ENCODE measurements at regions not wholly inside any gene's neighbourhood (a gene's known extent, or its start where the extent isn't known, plus 50 kb on each side); places are given as distances from the start of the nearest gene placed in this dataset.
"Not testable (repeated sequence)": the region's sequence is repeated elsewhere in the genome, so short reads cannot be mapped to it uniquely, and the experiment has no call there.

DNA sequence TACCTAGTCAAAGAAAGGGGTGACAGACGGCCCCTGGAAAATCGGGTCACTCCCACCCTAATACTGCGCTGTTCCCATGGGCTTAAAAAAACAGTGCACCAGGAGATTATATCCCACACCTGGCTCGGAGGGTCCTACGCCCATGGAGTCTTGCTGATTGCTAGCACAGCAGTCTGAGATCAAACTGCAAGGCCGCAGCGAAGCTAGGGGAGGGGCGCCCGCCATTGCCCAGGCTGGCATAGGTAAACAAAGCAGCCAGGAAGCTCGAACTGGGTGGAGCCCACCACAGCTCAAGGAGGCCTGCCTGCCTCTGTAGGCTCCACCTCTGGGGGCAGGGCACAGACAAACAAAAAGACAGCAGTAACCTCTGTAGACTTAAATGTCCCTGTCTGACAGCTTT lies 292.9 kb downstream of the SMAD2 start:
- TF ChIP-seq, protein P1, sequence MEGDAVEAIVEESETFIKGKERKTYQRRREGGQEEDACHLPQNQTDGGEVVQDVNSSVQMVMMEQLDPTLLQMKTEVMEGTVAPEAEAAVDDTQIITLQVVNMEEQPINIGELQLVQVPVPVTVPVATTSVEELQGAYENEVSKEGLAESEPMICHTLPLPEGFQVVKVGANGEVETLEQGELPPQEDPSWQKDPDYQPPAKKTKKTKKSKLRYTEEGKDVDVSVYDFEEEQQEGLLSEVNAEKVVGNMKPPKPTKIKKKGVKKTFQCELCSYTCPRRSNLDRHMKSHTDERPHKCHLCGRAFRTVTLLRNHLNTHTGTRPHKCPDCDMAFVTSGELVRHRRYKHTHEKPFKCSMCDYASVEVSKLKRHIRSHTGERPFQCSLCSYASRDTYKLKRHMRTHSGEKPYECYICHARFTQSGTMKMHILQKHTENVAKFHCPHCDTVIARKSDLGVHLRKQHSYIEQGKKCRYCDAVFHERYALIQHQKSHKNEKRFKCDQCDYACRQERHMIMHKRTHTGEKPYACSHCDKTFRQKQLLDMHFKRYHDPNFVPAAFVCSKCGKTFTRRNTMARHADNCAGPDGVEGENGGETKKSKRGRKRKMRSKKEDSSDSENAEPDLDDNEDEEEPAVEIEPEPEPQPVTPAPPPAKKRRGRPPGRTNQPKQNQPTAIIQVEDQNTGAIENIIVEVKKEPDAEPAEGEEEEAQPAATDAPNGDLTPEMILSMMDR (IDR thresholded peaks at IDR 0.05): not testable (repeated sequence)
- TF ChIP-seq, protein P2, sequence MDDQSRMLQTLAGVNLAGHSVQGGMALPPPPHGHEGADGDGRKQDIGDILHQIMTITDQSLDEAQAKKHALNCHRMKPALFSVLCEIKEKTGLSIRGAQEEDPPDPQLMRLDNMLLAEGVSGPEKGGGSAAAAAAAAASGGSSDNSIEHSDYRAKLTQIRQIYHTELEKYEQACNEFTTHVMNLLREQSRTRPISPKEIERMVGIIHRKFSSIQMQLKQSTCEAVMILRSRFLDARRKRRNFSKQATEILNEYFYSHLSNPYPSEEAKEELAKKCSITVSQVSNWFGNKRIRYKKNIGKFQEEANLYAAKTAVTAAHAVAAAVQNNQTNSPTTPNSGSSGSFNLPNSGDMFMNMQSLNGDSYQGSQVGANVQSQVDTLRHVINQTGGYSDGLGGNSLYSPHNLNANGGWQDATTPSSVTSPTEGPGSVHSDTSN (IDR thresholded peaks at IDR 0.05): not testable (repeated sequence)
- TF ChIP-seq CEBPB, JUN (IDR thresholded peaks at IDR 0.05): not testable (repeated sequence)

Data from A549 (cell line).